Keratinocyte (primary cell): ENCODE measurements at regions not wholly inside any gene's neighbourhood (a gene's known extent, or its start where the extent isn't known, plus 50 kb on each side); places are given as distances from the start of the nearest gene placed in this dataset.

ENCODE experiments used
- DNase-seq: peaks from one replicate; pipeline ENCODE4 v3.0.0-alpha.2; 2011; ENCODE audit warnings: low read depth, missing footprints, low spot score
- FAIRE-seq: peaks from 2 replicates; lab custom pipeline; 2011; peaks lifted over from hg19 to GRCh38; lab: Jason Lieb, UNC
- H2AFZ ChIP-seq: 2 replicates; pipeline ENCODE4 v1.6.0; 2012; ENCODE audit warnings: low read length, control low read depth, inconsistent platforms; ENCODE audit not compliant: control insufficient read depth
- H3K27ac ChIP-seq: 2 replicates; pipeline ENCODE4 v1.5.1; 2011; ENCODE audit warnings: low read length; ENCODE audit not compliant: control insufficient read depth, insufficient read depth
- H3K27me3 ChIP-seq: 3 replicates; pipeline ENCODE4 v1.6.0; 2011; ENCODE audit warnings: low read length; ENCODE audit not compliant: control insufficient read depth, insufficient read depth; ENCODE audit errors: extremely low read depth
- H3K36me3 ChIP-seq, 2 experiments: 2 replicates in 1 of 2; 3 replicates in 1 of 2; pipeline ENCODE4 v1.5.1; 2011; ENCODE audit warnings: low read length in 2 of 2, mild to moderate bottlenecking in 1 of 2; ENCODE audit not compliant: control insufficient read depth in 2 of 2, insufficient read depth in 2 of 2; ENCODE audit errors: extremely low read depth in 1 of 2
- H3K4me1 ChIP-seq: 3 replicates; pipeline ENCODE4 v1.5.1; 2011; ENCODE audit warnings: low read length; ENCODE audit not compliant: control insufficient read depth, insufficient read depth; ENCODE audit errors: extremely low read depth
- H3K4me2 ChIP-seq: 3 replicates; pipeline ENCODE4 v1.6.0; 2011; ENCODE audit warnings: low read depth, low read length; ENCODE audit not compliant: control insufficient read depth, insufficient read depth; ENCODE audit errors: extremely low read depth
- H3K4me3 ChIP-seq, 3 experiments: fragments of 200-600 bp in 1 of 3; sonication (generic) in 1 of 3; 2 replicates in 2 of 3; 3 replicates in 1 of 3; pipeline ENCODE4 v1.5.1; 2011 to 2016; ENCODE audit warnings: low read length in 3 of 3, mild to moderate bottlenecking in 3 of 3, control low read depth in 2 of 3, inconsistent platforms in 1 of 3, low read depth in 1 of 3, mixed read lengths in 1 of 3, mixed run types in 1 of 3, moderate library complexity in 1 of 3; ENCODE audit not compliant: control insufficient read depth in 2 of 3, insufficient read depth in 2 of 3; ENCODE audit errors: extremely low read depth in 1 of 3
- H3K79me2 ChIP-seq: 2 replicates; pipeline ENCODE4 v1.6.0; 2012; ENCODE audit warnings: low read length; ENCODE audit not compliant: control insufficient read depth, insufficient read depth
- H3K9ac ChIP-seq: 3 replicates; pipeline ENCODE4 v1.6.0; 2011; ENCODE audit warnings: low read length; ENCODE audit not compliant: control insufficient read depth, insufficient read depth; ENCODE audit errors: extremely low read depth
- H3K9me1 ChIP-seq: 3 replicates; pipeline ENCODE4 v1.6.0; 2011; ENCODE audit warnings: low read length; ENCODE audit not compliant: control insufficient read depth, insufficient read depth; ENCODE audit errors: extremely low read depth
- H3K9me3 ChIP-seq: 2 replicates; pipeline ENCODE4 v1.5.1; 2012; ENCODE audit warnings: low read depth, low read length; ENCODE audit not compliant: control insufficient read depth
- H4K20me1 ChIP-seq: 3 replicates; pipeline ENCODE4 v1.6.0; 2011; ENCODE audit warnings: low read length; ENCODE audit not compliant: control insufficient read depth, insufficient read depth; ENCODE audit errors: extremely low read depth
- CTCF ChIP-seq, 3 experiments: IDR thresholded peaks in 1 of 3; conservative IDR thresholded peaks in 1 of 3; optimal IDR thresholded peaks in 1 of 3; 2 replicates in 2 of 3; 3 replicates in 1 of 3; pipeline versions ENCODE3 to v1.5.1; 2011; ENCODE audit warnings: low read length in 3 of 3, mild to moderate bottlenecking in 3 of 3, moderate library complexity in 2 of 3, control low read depth in 1 of 3, inconsistent platforms in 1 of 3; ENCODE audit not compliant: insufficient read depth in 2 of 3; ENCODE audit errors: extremely low read depth in 1 of 3
- EZH2 ChIP-seq: IDR thresholded peaks from one replicate; pipeline ENCODE4 v1.6.1; 2012; ENCODE audit warnings: inconsistent platforms, mild to moderate bottlenecking, low read length, moderate library complexity
- dilution Hi-C: fragments of 300-500 bp; cut with MboI; formaldehyde crosslinking; loops from one replicate; pipeline ENCODE4 v1.7.0; 2020; ENCODE audit warnings: low sequenced_read_pairs; ENCODE audit not compliant: extremely low pct_ligation_motif_present

DNA sequence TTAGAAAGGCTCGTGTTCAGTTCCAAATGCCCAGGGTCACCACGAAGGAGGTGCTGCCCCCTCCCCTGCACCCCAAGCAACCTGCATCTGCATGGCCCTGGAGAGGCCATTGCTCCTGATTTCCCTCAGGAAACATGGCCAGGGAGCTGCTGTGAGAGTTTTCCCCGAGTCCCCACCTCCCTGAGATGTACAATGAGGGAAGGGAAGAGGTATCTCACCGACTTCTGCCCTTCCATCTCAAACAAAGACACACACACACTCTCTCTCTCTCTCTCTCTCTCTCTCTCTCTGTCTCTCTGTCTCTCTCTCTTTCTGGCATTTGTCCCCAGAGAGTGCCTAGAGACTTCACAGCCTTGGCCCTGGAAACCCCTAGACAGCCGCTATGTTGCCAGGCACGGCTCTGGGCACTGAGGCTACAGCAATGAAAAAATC is 120.4 kb downstream of the MRPL14 start:
- H3K9me1 ChIP-seq = no peaks in the 10 kb centered on the region
- DNase-seq (no peak), FAIRE-seq (no peak)
- H3K36me3 ChIP-seq = no peaks in the 10 kb centered on the region
- H3K4me3 ChIP-seq = no peak overlapping the region
- H3K9me3 ChIP-seq = no peaks in the 10 kb centered on the region
- dilution Hi-C loops = no loop called here
- H3K9ac ChIP-seq = no peak overlapping the region
- no peak overlapping the region for H3K27ac ChIP-seq
- no peak for TF ChIP-seq CTCF (optimal IDR thresholded peaks at IDR 0.05 in 1 of 3, IDR thresholded peaks at IDR 0.05 in 1 of 3, conservative IDR thresholded peaks at IDR 0.05 in 1 of 3; ENCODE audit: extremely low read depth in 1 of 3, insufficient read depth in 2 of 3, low read length in 3 of 3)
- TF ChIP-seq EZH2 = no peak
- H3K27me3 ChIP-seq = peaks cover 21% of the 10 kb centered on the region
- no peaks in the 10 kb centered on the region for H3K79me2 ChIP-seq
- no peak overlapping the region for H3K4me2 ChIP-seq
- H4K20me1 ChIP-seq = no peaks in the 10 kb centered on the region
- peaks cover 21% of the 10 kb centered on the region for H3K4me1 ChIP-seq
- no peak overlapping the region for H2AFZ ChIP-seq

- TF ChIP-seq CTCF (optimal IDR thresholded peaks at IDR 0.05 in 1 of 3, IDR thresholded peaks at IDR 0.05 in 1 of 3, conservative IDR thresholded peaks at IDR 0.05 in 1 of 3; ENCODE audit: extremely low read depth in 1 of 3, insufficient read depth in 2 of 3, low read length in 3 of 3) (no peak), EZH2 (no peak)
- Histone ChIP-seq H3K27me3 (peaks cover 21% of the 10 kb centered on the region), H3K9me3 (no peaks in the 10 kb centered on the region), H3K9ac (no peak overlapping the region), H3K36me3 (no peaks in the 10 kb centered on the region), H2AFZ (no peak overlapping the region), H3K79me2 (no peaks in the 10 kb centered on the region), H3K9me1 (no peaks in the 10 kb centered on the region), H3K4me2 (no peak overlapping the region), H3K4me1 (peaks cover 19% of the 10 kb centered on the region), H4K20me1 (no peaks in the 10 kb centered on the region), H3K27ac (no peak overlapping the region), H3K4me3 (no peak overlapping the region)
- FAIRE-seq (no peak), DNase-seq (no peak)
- dilution Hi-C loops = no loop called here
Observed at GRCh38 chr6:44006123-44006871, 121.0 kb downstream of the MRPL14 start.
